GM18499 (cell line): ENCODE measurements at regions not wholly inside any gene's neighbourhood (a gene's known extent, or its start where the extent isn't known, plus 50 kb on each side); places are given as distances from the start of the nearest gene placed in this dataset.

Source experiments
- ATAC-seq: cut with Tn5 transposase; IDR thresholded peaks from one replicate; pipeline ENCODE4 v1.9.1; 2021; ENCODE audit warnings: moderate number of reproducible peaks; ENCODE audit not compliant: insufficient read depth, unreplicated experiment

DNA sequence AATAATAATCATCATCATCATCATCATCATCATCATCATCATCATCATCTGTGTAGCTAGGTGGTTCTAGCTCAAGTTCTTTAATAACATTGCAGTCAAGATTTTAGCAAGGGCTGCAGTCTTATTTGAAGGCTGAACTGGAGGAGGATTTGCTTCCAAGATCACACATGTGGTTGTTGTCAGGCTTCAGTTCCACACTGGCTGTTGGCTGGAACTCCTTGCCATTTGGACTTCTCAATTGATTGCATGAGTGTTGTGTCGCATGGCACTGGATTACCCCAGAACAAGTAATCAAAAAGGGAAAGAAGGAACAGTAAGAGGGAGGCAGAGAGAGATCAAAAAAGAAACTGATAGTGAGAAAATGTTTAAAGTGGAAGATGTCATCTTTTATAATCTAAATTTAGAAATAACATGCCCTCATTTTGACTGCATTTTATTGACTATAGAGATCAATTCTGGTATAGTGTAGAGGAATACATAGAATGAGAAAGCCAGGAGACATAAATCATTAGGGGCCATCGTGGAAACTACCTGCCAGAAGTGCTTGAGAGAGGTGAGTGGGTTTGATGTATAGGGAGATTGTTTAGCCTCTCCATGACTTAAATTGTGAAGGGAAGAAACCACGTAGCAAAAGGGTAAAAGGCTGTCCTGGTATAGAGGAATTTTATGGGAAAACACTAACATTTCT lies 346.6 kb upstream of the RBMS3 start:
- peak; percentile 50 for ATAC-seq

DNA sequence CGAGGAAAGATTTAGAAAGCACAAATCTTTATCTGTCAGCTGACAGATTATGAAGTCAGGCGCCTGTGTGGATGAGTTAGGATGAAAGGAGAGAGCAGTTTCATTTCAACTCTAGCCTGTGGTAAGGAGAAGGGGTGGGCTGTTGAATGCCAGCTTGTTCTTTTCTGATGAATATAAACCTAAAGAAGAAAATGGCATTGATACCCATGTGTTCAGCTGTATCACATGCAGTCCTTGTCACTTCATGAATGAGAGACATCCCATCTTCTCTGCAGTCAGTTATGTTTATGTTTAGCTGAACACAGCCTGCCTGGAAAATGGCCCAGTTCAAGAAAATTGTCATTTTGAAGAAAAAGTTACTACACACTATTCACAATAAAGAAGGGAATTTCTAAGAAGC lies 345.7 kb upstream of the RBMS3 start:
- ATAC-seq, result no peak

DNA sequence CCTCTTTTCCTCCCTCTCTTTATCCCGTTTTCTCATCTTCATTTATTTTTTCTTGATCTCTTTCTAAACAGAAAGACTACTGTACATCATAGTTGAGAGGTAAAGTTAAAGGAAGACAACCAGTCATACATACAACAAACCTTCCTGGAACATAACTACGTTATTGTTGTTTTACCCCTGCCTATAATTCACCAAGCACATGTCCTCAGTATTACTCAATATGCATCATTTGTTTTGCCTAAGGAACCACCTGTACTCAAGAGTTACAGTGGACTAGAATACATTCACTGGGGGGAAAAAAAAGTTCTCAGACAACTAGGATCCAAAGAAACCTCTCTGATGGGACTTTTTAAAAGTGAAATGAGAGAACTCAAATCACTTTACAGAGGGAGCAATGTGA lies 344.7 kb upstream of the RBMS3 start:
- ATAC-seq, result no peak

DNA sequence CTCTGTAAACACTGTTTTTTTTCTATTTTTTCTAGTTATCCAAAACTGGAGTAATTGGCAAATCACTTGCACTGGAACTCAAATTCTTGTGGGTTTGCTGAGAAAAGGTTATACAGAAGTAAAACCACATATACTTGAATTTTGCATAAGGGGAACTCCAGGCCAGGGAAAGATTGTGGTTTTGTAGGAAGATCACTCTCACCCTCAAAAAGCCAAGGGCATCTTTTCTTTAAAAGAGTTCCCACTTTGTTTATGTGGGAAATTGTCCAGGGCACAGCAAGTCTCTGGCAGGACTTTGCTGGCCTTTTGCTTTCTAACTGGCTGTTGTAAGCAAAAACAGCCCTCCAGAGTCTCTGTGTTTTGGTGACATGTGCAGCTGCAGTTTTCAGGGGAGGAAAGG lies 340.3 kb upstream of the RBMS3 start:
- ATAC-seq, result peak; percentile 89

DNA sequence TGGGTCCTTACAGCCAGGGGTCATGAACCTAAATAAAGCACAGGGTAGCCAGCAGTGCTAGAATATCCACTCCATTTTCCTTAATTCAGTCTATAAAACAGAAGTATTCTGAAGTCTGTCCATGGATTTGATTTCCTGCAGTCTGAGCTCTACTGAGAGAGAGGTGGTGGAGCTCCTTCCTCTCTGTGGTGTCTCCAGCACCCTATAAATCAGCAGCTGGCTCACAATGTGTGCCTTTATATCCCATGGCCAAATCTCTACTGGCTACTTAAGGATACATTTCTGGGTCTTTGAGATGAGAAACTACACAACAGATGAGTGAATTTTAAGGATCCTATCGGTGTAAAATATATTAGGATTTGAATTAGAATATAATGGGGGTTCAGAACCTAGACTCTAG lies 339.9 kb upstream of the RBMS3 start:
- no peak for ATAC-seq

DNA sequence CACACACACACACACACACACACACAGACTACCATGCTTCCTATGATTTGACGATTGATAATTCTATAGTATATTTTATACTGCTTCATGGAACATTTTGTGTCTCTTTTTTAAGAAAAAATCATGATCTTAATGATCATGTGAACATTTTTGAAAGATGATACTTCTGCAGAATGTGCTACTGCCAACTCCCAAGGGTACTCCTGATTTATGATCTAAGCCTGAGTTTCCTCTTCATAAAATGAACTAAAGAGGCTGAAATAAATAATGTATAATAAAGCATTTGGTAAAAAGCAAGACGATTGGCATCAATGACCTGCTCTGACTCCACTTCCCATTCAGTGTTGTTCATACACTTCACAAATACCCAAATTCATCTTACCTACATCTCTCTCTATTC lies 333.8 kb upstream of the RBMS3 start:
- no peak for ATAC-seq

DNA sequence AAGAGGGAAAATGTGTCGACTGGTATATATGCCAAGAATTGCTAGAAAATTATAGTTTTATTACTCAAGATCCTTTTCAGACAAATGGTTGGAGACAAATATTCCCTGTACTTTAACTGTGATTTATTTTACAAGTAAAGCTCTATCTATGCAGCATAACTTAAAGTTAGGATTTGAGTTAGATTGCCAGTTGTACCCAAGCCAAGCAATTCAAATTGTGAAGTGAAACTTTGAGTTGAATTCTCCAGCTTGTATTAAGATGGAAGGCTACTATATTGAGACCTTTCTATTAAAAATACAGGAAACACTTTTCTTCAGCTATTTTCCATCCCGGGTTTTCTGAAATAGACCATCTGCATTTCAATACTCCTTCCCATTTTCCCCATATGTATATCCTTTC lies 333.1 kb upstream of the RBMS3 start:
- no peak for ATAC-seq

DNA sequence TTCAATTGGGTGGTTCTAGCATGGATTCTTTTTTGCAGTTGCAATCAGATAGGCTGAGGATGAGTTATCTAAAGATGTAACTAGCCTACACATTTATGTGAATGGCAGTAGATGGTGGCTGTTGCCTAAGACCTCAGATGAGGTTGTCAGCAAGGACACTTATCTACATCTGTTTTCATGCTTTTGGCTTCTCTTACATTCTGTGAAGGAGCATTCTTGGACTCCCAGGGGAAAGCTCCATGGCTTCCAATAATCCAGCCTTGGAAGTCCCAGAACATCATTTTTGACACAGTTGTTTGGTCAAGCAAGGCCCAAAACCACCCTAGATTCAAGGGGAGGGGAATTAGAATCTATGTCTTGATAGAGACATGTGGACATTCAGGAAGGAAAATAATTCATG lies 332.2 kb upstream of the RBMS3 start:
- no peak for ATAC-seq

DNA sequence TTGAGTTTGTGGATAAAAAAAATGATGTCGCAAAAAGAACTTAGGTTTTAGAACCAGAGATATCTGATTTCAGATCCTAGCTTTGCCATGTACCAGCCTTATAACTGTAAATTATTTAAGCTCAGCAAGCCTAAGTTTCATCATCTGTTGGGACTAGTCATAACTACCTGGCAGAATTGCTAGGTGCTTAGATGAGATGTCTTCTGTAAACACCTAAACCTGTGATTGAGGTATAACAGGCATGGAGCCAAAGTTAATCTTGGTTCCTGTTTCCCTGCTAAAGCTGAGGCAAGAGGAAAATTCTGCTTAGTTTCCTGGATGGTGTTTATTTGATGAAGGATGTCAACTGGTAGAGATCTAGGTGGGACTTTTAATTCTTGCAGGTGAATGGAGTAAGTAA lies 331.3 kb upstream of the RBMS3 start:
- no peak for ATAC-seq

DNA sequence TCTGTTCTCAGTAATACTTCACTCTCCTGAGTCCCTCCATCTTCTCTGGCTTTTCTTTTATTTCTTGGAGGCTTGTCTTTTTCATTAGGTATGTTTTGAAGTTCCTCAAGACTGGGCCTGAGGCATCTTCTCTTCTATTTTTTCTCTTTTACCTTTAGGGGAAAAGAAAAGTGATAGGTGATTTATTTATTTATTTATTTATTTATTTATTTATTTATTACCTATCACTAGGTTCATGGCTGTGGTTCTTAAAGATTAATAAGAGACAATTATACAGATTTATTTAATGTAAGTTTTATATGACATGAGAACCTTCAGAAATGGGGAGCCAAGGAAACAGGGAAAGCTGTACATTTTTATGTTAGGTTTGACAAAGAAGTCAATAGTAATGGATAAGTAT lies 330.3 kb upstream of the RBMS3 start:
- no peak for ATAC-seq

DNA sequence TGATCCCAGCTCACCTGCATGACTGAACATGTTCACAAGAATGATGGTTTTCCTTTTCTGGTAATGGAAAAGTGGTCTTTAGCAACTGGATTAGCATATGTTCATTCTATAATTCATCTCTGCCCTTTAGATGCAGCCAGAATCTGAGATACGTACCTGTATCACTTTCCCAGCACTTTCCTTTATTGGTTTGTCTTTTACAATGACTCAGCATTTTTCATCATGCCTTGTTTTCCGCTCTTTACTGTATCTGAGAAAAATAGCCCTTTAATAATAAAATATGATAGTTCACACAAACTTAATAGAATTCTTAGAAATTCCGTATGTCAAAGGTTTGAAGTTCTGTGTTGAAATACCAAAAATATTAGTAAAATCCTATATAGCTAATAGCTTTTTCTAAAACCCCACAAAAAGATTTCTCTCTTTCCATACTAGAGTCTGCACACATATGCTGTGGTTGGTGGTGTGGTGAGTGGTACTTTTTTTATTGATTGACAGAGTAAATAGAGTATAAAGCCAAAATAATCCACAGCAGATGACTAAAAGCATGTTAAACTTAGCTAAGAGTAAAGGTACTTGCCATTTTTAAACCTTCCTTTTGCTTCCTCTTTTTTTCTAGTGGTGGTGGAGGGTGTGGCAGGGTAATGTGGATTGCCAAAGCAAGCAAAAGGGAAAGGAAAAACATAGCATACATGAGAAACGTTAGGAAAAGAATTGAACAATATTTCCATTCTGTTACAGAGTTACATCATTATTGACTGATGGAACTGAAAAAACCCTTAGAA lies 328.9 kb upstream of the RBMS3 start:
- ATAC-seq, result no peak

DNA sequence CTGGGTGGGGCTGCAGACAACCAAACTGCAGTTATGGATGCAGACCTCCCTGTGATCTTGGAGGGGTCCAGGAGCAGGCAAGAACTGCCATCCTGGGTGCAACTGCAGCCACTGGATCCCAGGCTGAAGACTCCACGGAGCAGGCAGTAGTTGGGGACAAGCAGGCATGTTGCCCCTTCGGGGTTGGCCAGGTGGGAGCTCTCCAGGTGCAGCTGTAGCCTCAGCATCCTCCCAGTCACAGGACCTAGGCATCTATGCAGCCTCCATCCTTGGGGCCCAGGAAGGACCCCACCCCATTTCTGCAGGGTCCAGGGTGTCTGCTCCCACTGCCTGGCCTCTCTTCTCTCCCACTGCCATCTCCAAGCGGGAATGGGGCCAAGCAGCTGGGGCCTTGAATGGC lies 322.2 kb upstream of the RBMS3 start:
- ATAC-seq, result no peak

DNA sequence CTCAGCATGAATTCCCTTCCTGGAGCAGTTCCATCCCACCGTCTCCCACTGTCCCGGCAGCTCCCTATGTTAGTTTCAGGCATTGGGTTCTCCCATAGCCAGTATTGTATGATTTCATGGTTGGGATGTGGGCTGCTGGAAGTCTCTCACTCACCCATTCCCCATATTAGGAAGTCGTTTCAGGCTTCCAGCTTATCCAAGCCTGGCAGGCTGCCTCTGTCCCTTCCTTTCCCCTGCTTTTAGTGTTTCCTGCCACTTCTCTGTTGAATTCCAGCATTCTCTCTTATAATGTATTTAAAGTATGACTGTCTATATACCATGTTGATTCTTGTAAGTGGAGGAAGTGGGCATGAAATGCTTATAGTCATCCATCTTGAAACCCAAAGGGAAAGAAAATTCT lies 309.7 kb upstream of the RBMS3 start:
- no peak for ATAC-seq

DNA sequence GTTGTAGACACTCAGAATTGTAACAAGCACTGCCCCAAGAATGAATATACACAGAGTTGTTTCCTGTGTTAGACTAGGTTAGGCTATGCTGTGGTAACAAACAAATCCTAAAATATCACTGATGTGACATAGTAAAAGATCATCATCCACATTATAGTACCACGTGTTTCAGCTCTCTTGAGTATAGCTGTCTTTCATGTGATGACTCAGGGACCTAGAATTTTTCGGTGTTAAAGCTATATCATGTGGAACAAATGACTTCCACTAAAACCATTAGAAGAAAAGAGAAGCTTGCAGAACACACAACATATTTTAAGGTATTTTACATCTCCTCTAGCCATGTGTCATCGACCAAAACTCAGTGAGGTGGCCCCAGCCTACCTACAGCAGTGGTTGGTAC lies 307.9 kb upstream of the RBMS3 start:
- peak; percentile 84 for ATAC-seq

DNA sequence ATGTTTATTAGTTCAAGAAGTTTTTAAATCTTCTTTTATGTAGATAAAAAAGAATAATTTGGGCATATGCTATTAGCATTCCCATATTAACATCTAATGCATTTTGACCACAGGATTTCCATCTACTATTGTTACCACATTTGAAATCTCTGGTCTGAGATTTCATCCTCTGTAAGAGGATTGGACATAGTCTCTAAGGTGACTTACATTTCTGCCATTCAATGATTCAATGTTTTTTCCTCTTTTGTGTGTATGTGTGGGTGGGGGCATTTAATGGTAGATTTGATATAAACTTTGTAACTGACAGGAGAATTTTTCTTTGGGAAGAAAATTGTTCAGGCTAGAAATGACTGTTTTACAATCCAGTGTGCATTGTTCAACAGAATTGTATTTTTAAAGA lies 307.3 kb upstream of the RBMS3 start:
- ATAC-seq, result no peak

DNA sequence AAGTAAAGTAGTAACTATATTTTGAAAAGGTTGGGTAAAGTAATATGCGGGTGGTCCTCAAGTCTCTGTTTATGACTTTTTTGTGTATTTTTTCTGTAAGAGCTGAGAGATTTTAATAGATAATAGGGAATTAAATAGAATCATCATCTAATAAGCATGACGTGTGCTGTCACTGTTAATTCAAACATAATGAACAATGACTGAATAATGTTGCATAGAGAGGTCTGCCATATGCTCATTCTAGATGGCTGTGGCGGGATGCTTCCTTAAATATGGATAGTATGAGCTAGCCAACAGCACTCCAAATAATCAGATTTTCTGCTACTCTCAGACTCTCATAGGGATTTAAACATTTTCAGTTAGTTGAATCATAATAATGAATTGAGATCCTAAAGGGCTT lies 302.8 kb upstream of the RBMS3 start:
- ATAC-seq, result no peak

DNA sequence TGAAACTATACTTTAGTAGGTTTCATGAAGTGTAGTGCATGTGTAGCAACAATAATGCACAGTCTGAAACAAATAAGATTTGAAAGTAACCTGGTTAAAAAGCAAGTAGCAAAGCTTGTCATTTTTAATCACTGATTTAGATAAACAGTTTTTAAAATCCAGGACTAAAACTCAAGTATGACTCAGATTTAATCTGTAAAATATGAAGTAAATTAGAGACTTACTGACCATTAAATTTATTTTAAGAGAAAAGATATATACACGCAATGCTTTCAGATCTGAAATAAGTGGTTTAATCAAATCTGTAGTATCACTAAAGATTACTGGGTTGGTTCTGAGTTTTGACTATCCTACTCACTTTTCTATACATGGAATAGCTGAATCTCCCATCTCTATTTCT lies 300.7 kb upstream of the RBMS3 start:
- ATAC-seq, result no peak

DNA sequence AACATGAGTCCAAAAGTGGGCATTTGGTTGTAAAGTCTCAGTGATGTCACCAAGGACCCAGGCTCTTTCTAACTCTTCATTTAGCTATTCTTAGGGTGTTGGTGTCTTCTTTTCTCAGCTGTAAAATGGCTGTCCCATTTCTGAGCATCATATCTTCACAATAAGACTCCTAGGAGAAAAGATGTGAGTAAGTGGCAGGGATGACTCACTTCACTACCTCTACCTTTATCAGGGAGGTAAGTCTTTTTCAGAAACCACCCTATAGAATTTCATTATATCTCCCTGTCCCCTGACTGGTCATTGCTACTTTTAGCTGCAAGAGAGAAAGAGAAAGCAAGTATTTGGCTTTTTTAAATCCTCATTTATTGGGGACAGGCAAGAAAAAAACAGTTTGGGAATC lies 300.2 kb upstream of the RBMS3 start:
- ATAC-seq, result no peak

DNA sequence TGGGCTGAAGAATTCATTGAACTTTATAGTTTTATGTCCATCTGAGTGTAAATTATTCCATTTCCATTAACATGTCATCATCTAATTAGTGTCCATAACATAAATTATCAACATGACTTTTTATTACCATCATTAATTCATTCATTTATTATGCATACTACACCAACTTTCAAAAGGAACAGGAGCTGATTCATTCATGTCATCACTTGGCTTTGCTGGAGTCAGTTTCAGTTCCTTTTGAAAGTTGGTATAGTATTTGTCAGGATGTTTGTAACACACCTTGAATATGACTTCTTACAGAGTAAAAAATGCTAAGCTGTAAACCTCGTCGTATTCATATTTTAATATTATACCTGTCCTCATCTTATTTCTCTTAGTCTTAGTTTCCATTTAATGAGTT lies 298.0 kb upstream of the RBMS3 start:
- ATAC-seq, result peak; percentile 84

DNA sequence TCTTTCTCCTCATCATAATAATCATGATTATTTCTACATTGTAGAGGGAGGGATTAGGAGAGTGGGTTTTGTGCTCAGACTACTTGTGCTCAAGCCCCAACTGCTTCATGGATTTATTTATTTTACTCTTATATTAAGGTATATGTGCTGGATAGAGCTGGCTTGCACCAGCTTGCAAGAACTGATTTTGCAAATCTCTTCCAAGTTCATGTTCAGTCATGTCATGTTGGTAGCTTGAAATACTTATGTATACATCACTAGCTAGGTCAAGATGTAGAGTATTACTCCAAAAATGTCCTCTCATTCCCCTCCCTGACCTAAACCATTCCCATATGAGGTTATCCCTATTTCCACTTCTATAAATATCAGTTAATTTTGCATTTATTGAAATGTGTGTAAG lies 293.9 kb upstream of the RBMS3 start:
- ATAC-seq, result no peak

DNA sequence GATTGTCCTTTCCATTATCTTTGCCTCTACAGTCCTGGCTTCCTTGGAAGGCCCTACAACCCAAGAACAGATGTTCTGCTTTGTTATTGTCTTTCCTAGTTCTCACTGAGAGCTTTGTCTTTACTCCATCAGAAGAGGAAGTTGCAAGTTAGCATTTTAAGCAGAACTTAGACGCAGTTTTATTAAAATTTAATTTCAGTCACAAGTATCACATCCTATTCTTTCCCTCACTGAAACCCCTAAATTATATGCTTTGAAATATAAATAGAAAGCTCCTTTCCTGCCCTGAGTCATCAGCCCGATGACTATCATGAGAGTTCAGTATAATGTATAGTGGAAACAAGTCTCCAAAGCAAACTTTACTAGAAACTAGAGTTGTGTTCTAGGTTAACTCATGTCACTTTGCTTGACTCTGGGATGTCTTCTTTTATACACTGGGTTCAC lies 291.2 kb upstream of the RBMS3 start:
- peak; percentile 94 for ATAC-seq
